ENCODE measurements at regions not wholly inside any gene's neighbourhood (a gene's known extent, or its start where the extent isn't known, plus 50 kb on each side); places are given as distances from the start of the nearest gene placed in this dataset.

DNA sequence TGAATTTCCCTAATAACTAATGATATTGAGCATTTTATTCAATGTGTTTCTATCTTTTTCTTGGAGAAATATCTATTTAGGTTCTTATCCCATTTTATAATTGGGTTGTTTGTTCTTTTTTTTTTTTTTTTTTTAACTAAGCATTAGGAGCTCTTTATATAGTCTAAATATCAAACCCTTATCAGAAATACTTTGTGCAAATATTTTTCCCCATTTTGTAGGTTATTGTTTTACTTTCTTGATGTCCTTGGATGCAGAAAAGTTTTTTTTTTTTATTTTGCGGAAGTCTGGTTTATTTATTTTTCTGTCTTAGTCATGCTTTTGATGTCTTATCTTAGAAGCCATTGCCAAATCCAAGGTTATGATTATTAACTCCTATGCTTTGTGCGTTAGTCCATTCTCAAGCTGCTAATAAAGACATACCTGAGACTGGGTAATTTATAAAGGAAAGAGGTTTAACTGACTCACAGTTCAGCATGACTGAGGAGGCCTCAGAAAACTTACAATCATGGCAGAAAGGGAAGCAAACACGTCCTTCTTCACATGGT is 434.3 kb upstream of the TBX3 start:
- Histone ChIP-seq H3K36me3 (ENCODE audit: insufficient read depth, low read length) (no peaks in the 10 kb centered on the region), H4K20me1 (ENCODE audit: insufficient read depth, low read length, poor library complexity, severe bottlenecking) (no peaks in the 10 kb centered on the region), H3K79me2 (ENCODE audit: insufficient read depth, low read length) (no peaks in the 10 kb centered on the region), H3K9me3 (ENCODE audit: insufficient read depth, low read depth, low read length) (peaks cover 10% of the 10 kb centered on the region; the same call in 1 of the 2 replicates), H3K4me2 (ENCODE audit: low read depth, low read length, poor library complexity, severe bottlenecking) (no peak overlapping the region), H3K4me1 (ENCODE audit: insufficient read depth, low read length, poor library complexity, severe bottlenecking) (no peaks in the 10 kb centered on the region), H3K4me3 (ENCODE audit: low read length, poor library complexity, severe bottlenecking) (no peak overlapping the region), H3F3A (ENCODE audit: low read depth) (no peaks in the 10 kb centered on the region), H3K9ac (ENCODE audit: low read depth, low read length, poor library complexity, severe bottlenecking) (no peak overlapping the region), H3K9me2 (replicated peaks; ENCODE audit: low read depth, low read length) (no peaks in the 10 kb centered on the region), H3K27me3 (ENCODE audit: insufficient read depth, low read length, poor library complexity, severe bottlenecking) (no peaks in the 10 kb centered on the region), H2AFZ (ENCODE audit: low read length) (no peak overlapping the region)
- TF ChIP-seq, protein P1, sequence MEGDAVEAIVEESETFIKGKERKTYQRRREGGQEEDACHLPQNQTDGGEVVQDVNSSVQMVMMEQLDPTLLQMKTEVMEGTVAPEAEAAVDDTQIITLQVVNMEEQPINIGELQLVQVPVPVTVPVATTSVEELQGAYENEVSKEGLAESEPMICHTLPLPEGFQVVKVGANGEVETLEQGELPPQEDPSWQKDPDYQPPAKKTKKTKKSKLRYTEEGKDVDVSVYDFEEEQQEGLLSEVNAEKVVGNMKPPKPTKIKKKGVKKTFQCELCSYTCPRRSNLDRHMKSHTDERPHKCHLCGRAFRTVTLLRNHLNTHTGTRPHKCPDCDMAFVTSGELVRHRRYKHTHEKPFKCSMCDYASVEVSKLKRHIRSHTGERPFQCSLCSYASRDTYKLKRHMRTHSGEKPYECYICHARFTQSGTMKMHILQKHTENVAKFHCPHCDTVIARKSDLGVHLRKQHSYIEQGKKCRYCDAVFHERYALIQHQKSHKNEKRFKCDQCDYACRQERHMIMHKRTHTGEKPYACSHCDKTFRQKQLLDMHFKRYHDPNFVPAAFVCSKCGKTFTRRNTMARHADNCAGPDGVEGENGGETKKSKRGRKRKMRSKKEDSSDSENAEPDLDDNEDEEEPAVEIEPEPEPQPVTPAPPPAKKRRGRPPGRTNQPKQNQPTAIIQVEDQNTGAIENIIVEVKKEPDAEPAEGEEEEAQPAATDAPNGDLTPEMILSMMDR (conservative IDR thresholded peaks at IDR 0.05; ENCODE audit: low read length): no peak
- no peak for TF ChIP-seq EZH2phosphoT487 (IDR thresholded peaks at IDR 0.05; ENCODE audit: borderline replicate concordance)

DNA sequence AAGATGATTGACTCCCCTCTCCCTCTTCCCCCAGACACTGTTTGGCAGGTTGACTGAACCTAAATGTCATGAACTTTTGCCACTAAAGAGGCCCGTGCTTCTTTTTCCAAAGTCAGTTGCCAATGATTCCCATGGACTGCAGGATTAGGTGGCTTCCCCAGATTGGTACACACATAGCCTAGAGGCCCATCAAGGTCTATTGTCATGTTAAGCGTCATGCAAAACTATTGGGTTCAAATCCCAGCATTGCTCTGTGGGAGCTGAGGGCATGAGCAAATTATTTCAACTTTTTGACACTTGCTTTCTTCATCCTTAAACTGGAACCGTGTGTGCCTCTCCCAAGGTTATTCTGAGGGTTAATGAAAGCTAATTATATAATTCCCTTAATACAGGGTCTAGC is 430.2 kb upstream of the TBX3 start:
- Histone ChIP-seq H3F3A (ENCODE audit: low read depth) (no peaks in the 10 kb centered on the region), H3K4me3 (ENCODE audit: low read length, poor library complexity, severe bottlenecking) (no peak overlapping the region), H3K27me3 (ENCODE audit: insufficient read depth, low read length, poor library complexity, severe bottlenecking) (no peaks in the 10 kb centered on the region), H3K79me2 (ENCODE audit: insufficient read depth, low read length) (no peaks in the 10 kb centered on the region), H3K36me3 (ENCODE audit: insufficient read depth, low read length) (no peaks in the 10 kb centered on the region), H3K9me2 (replicated peaks; ENCODE audit: low read depth, low read length) (no peaks in the 10 kb centered on the region), H3K4me1 (ENCODE audit: insufficient read depth, low read length, poor library complexity, severe bottlenecking) (no peaks in the 10 kb centered on the region), H4K20me1 (ENCODE audit: insufficient read depth, low read length, poor library complexity, severe bottlenecking) (no peaks in the 10 kb centered on the region), H2AFZ (ENCODE audit: low read length) (no peak overlapping the region), H3K9me3 (ENCODE audit: insufficient read depth, low read depth, low read length) (peaks cover 6% of the 10 kb centered on the region; the same call in 1 of the 2 replicates), H3K9ac (ENCODE audit: low read depth, low read length, poor library complexity, severe bottlenecking) (no peak overlapping the region), H3K4me2 (ENCODE audit: low read depth, low read length, poor library complexity, severe bottlenecking) (no peak overlapping the region)
- TF ChIP-seq, protein P1 (conservative IDR thresholded peaks at IDR 0.05; ENCODE audit: low read length): no peak
- TF ChIP-seq EZH2phosphoT487 (IDR thresholded peaks at IDR 0.05; ENCODE audit: borderline replicate concordance): no peak

DNA sequence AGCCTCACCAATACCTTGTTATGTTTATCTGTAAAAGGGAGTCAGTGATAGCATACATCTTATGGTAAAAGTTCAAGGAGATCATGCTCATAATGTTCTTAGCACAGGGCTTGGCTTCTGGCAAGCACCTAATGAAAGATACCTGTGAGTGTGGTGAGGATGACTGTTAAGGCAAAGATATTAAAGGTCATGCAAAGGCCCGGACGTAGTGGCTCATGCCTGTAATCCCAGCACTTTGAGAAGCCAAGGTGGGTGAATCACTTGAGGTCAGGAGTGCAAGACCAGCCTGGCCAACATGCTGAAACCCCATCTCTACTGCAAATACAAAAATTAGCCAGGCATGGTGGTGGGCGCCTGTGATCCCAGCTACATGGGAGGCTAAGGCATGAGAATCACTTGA is 425.9 kb upstream of the TBX3 start:
- Histone ChIP-seq H3K79me2 (ENCODE audit: insufficient read depth, low read length) (no peaks in the 10 kb centered on the region), H3K36me3 (ENCODE audit: insufficient read depth, low read length) (no peaks in the 10 kb centered on the region), H4K20me1 (ENCODE audit: insufficient read depth, low read length, poor library complexity, severe bottlenecking) (no peaks in the 10 kb centered on the region), H3K9me3 (ENCODE audit: insufficient read depth, low read depth, low read length) (peaks cover 3% of the 10 kb centered on the region; the same call in 1 of the 2 replicates), H3K4me2 (ENCODE audit: low read depth, low read length, poor library complexity, severe bottlenecking) (no peak overlapping the region), H3K4me1 (ENCODE audit: insufficient read depth, low read length, poor library complexity, severe bottlenecking) (no peaks in the 10 kb centered on the region), H3K9ac (ENCODE audit: low read depth, low read length, poor library complexity, severe bottlenecking) (no peak overlapping the region), H3F3A (ENCODE audit: low read depth) (no peaks in the 10 kb centered on the region), H3K27me3 (ENCODE audit: insufficient read depth, low read length, poor library complexity, severe bottlenecking) (no peaks in the 10 kb centered on the region), H3K4me3 (ENCODE audit: low read length, poor library complexity, severe bottlenecking) (no peak overlapping the region), H2AFZ (ENCODE audit: low read length) (no peak overlapping the region), H3K9me2 (replicated peaks; ENCODE audit: low read depth, low read length) (no peaks in the 10 kb centered on the region)
- TF ChIP-seq, protein P1 (conservative IDR thresholded peaks at IDR 0.05; ENCODE audit: low read length): no peak
- no peak for TF ChIP-seq EZH2phosphoT487 (IDR thresholded peaks at IDR 0.05; ENCODE audit: borderline replicate concordance)

All from Loucy (cell line).